Muscle layer of colon (tissue), 2 donors: ENCODE measurements at regions not wholly inside any gene's neighbourhood (a gene's known extent, or its start where the extent isn't known, plus 50 kb on each side); places are given as distances from the start of the nearest gene placed in this dataset.
"Not testable (repeated sequence)": the region's sequence is repeated elsewhere in the genome, so short reads cannot be mapped to it uniquely, and the experiment has no call there.

Experiments
- H3K27ac ChIP-seq: one replicate; pipeline ENCODE4 v1.7.0; 2013; ENCODE audit warnings: low read depth, mild to moderate bottlenecking, low read length, moderate library complexity
- H3K27me3 ChIP-seq, 2 donors: one replicate each; pipeline ENCODE4 v1.7.0; 2013; ENCODE audit warnings: low read length in 2 of 2, mild to moderate bottlenecking in 2 of 2; ENCODE audit not compliant: insufficient read depth in 2 of 2, control insufficient read depth in 1 of 2
- H3K36me3 ChIP-seq: one replicate; pipeline ENCODE4 v1.7.0; 2013; ENCODE audit warnings: mild to moderate bottlenecking, low read length; ENCODE audit not compliant: insufficient read depth
- H3K4me1 ChIP-seq: one replicate; pipeline ENCODE4 v1.7.0; 2013; ENCODE audit warnings: mild to moderate bottlenecking, low read length; ENCODE audit not compliant: insufficient read depth
- H3K4me3 ChIP-seq, 2 donors: one replicate each; pipeline ENCODE4 v1.7.0; 2013; ENCODE audit warnings: low read length in 2 of 2, low read depth in 1 of 2, mild to moderate bottlenecking in 1 of 2, moderate library complexity in 1 of 2
- H3K9ac ChIP-seq: one replicate; pipeline ENCODE4 v1.7.0; 2013; ENCODE audit warnings: low read length
- H3K9me3 ChIP-seq: one replicate; pipeline ENCODE4 v1.7.0; 2013; ENCODE audit warnings: mild to moderate bottlenecking, low read length
- donor health status: abdominal sarcoma.
- donor health status: Adenocarcinoma of cecum.

DNA sequence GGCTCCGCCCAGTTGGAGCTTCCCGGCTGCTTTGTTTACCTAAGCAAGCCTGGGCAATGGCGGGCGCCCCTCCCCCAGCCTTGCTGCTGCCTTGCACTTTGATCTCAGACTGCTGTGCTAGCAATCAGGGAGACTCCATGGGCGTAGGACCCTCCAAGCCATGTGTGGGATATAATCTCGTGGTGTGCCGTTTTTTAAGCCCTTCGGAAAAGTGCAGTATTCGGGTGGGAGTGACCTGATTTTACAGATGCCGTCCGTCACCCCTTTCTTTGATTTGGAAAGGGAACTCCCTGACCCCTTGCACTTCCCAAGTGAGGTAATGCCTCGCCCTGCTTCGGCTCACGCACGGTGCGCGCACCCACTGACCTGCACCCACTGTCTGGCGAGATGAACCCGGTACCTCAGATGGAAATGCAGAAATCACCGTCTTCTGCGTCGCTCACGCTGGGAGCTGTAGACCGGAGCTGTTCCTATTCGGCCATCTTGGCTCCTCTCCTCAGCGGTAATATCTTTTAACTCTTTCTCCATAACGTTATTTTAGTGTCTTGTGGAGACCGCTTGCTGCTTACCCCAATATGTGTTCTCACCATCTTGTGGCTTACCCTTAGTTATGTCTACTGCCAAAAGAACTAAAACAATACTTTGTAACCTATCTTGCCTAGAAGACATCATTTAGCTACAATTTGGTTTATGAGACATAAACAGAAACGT lies 328.7 kb upstream of the EPHA5 start:
- not testable (repeated sequence) for H3K27me3 ChIP-seq, H3K4me1 ChIP-seq, H3K9me3 ChIP-seq, H3K4me3 ChIP-seq, H3K27ac ChIP-seq, H3K36me3 ChIP-seq, H3K9ac ChIP-seq

DNA sequence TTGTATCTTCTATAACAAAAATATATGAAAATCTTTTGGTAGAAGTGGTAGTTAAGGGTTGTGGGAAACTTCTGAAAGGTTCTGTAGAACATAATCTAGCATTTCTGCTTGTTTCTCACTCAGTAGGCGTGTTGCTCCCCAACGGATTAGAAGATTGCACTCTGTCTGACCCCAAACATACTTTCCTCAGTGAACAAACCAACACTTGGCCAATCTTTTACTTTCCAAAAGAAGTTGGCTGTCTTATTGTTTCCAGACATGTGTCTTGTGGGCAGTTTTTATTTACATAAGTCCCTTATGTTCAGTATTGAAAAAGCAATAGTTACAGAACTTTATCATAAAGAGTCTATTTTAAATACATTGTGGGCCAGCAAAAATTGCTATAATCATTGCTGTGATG lies 312.8 kb upstream of the EPHA5 start:
- Histone ChIP-seq H3K4me3 (no peak overlapping the region), H3K4me1 (no peaks in the 10 kb centered on the region), H3K36me3 (no peaks in the 10 kb centered on the region), H3K9ac (no peak overlapping the region), H3K27ac (no peak overlapping the region), H3K27me3 (no peaks in the 10 kb centered on the region), H3K9me3 (no peaks in the 10 kb centered on the region)

DNA sequence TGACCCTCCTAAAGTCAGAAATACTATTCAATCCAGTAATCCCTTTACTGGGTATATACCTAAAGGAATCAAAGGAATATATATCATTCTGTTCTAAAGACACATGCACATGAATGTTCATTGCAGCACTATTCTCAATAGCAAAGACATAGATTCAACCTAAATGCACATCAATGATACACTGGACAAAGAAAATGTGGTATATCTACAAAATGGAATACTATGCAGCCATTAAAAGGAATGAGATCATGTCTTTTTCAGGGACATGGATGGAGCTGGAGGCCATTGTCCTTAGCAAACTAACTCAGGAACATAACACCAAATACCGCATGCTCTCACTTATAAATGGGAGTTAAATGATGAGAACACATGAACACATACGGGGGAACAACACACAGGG lies 306.0 kb upstream of the EPHA5 start:
- Histone ChIP-seq H3K4me3 (no peak overlapping the region), H3K4me1 (no peaks in the 10 kb centered on the region), H3K27me3 (no peaks in the 10 kb centered on the region), H3K9ac (no peak overlapping the region), H3K9me3 (no peaks in the 10 kb centered on the region), H3K36me3 (no peaks in the 10 kb centered on the region), H3K27ac (no peak overlapping the region)

DNA sequence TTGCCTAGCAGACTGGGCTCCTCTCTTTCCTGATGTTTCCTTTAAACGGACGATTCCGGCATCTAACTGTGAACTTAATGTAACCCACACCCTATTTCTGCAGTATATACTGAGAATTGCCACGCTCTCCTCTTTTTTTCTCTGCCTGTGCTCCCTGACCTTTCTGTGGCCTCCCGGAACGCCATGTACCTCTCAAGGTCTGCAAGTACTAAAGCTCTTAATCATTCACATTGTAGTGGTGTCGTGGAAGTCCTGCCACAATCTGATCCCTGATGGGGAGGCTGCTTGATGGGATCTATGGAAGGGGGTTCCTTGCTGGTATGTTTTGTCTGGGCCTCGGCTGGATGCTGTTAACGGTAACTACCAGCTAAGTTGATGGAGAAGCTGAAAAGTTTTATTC lies 302.9 kb upstream of the EPHA5 start:
- Histone ChIP-seq H3K9ac (no peak overlapping the region), H3K4me1 (no peaks in the 10 kb centered on the region), H3K4me3 (no peak overlapping the region), H3K27me3 (no peaks in the 10 kb centered on the region), H3K36me3 (no peaks in the 10 kb centered on the region), H3K27ac (no peak overlapping the region), H3K9me3 (no peaks in the 10 kb centered on the region)

DNA sequence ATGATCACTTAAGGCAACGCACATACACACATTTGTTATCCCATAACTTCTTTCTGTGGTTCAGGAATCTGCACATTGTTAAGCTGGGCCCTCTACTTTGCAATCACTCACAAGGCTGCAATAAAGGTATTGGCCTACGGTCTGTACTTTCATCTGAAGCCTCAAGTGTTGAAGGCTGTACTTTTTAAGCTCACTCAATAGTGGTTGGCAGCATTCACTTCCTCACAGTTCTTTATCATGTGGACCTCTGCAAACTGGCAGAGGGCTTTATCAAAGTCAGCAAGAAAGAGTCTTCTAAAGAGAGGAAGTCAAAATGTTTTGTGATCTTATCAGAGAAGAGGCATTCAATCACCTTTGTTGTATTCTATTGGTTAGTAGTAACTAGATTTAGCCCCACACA lies 301.4 kb upstream of the EPHA5 start:
- Histone ChIP-seq H3K36me3 (no peaks in the 10 kb centered on the region), H3K9me3 (no peaks in the 10 kb centered on the region), H3K4me3 (no peak overlapping the region), H3K27me3 (no peaks in the 10 kb centered on the region), H3K9ac (no peak overlapping the region), H3K4me1 (no peaks in the 10 kb centered on the region), H3K27ac (no peak overlapping the region)

DNA sequence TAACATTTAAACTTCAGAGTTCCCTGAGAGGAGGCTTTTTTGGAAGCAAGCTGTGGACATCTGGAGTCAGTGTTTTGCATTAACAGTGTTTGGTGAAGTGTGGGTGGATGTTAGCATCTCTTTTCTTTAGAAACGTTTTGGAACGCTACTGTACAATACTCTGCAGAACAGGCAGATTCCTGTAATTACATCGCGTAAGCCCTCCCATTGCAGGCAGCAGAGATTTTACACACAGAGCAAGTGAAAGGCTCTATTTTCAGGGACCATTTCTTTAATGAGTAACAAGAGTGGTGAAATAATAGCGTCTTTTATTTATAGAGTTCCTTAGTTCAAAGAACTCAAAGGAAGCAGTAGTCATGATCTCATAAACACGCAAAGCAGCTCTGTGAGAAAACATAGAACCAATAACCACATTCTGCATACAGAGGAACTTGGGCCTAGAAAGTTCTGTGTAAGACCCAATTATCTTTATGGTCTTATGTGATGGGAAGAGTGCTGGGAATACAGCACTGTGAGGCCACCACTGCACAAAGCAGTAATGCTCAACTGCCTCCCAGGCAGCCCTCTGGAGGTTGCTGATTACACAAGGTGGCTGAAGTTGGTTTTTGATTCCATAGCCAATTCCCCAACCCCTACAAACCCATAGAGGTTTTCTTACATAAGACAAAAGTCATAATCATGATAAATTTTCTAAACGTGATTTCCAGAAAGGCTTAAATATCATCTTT lies 298.7 kb upstream of the EPHA5 start:
- H3K27me3 ChIP-seq: no peaks in the 10 kb centered on the region
- H3K4me1 ChIP-seq: no peaks in the 10 kb centered on the region
- H3K9me3 ChIP-seq: no peaks in the 10 kb centered on the region
- no peak overlapping the region for H3K9ac ChIP-seq
- H3K4me3 ChIP-seq: no peak overlapping the region
- H3K36me3 ChIP-seq: no peaks in the 10 kb centered on the region
- no peak overlapping the region for H3K27ac ChIP-seq

DNA sequence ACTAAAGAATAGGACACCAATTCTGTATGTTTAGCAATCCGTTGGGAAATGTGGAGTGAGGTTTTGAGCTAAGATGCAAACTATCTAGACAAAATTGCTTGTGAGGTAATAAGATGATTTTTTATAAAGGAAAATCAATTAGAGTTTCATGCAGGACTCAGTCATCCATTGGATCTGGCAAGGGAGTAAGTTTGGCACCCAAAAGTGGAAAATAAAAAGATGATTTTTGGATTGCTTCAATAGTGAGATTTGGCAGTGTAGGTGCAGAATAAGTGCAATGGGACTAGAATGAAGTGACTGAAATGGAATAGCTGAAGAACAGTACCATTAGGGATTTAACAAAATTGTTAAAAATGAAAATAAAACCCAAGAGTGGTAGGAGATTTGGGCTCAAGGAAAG lies 290.5 kb upstream of the EPHA5 start:
- Histone ChIP-seq H3K27ac (no peak overlapping the region), H3K9ac (no peak overlapping the region), H3K36me3 (no peaks in the 10 kb centered on the region), H3K27me3 (no peaks in the 10 kb centered on the region), H3K4me1 (no peaks in the 10 kb centered on the region), H3K4me3 (no peak overlapping the region), H3K9me3 (no peaks in the 10 kb centered on the region)

DNA sequence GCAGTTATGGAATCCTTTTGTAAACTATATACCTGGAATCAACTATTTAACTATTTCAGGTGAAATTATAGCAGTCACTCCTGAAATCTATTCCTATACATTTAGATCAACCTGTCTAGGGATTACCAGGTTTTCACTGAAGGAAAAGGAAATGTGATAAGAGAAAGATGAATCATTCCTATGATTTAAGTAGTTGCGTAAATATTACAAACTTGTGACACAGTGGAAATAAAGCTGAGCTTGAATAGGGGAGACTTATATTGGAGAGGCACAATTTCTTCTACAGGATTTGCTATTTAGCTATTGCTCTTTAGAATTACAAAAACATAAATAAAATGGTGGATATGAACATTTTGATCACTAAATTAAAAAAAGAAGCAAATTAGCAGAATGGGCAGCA lies 284.1 kb upstream of the EPHA5 start:
- Histone ChIP-seq H3K27me3 (no peaks in the 10 kb centered on the region), H3K36me3 (no peaks in the 10 kb centered on the region), H3K4me3 (no peak overlapping the region), H3K9ac (no peak overlapping the region), H3K27ac (no peak overlapping the region), H3K4me1 (no peaks in the 10 kb centered on the region), H3K9me3 (no peaks in the 10 kb centered on the region)

DNA sequence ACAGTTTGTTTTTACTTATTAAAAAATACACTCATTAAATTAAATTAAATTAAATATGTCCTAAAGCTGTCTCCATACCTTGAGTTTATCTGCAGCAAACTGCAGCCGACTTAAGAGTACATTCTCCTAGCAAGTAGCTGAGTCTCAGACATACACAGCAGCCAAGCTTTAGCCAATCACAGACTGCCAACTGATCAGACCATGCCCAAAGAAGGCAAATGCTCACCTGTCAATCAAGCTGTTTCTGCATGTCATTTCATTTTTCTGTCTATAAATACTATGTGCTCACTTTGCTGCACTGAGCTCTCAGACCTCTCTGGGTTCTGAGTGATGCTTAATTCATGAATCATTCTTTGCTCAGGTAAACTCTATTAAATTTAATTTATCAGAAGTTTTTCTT lies 280.9 kb upstream of the EPHA5 start:
- Histone ChIP-seq H3K4me3 (no peak overlapping the region), H3K27me3 (no peaks in the 10 kb centered on the region), H3K9ac (no peak overlapping the region), H3K9me3 (no peaks in the 10 kb centered on the region), H3K27ac (no peak overlapping the region), H3K36me3 (no peaks in the 10 kb centered on the region), H3K4me1 (no peaks in the 10 kb centered on the region)

DNA sequence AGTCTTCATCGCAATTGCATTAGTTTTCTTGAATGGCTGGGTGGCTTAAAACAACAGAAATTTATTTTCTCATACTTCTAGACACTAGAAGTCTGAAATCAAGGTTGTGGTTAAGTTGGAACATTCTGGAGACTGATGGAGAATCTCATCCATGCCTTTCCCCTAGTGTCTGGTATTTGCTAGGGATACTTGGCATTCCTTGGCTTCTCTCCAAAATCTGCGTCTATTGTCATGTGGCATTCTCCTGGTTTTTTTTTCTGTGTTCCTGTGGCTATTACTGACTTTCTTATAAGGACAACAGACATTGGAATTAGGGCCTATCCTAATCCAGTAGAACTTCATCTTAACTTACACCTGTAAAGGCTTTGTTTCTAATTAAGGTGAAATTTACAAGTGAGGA lies 272.8 kb upstream of the EPHA5 start:
- no peaks in the 10 kb centered on the region for H3K9me3 ChIP-seq
- no peaks in the 10 kb centered on the region for H3K36me3 ChIP-seq
- H3K4me3 ChIP-seq: no peak overlapping the region
- H3K9ac ChIP-seq: no peak overlapping the region
- H3K4me1 ChIP-seq: no peaks in the 10 kb centered on the region
- no peak overlapping the region for H3K27ac ChIP-seq
- H3K27me3 ChIP-seq: no peaks in the 10 kb centered on the region

DNA sequence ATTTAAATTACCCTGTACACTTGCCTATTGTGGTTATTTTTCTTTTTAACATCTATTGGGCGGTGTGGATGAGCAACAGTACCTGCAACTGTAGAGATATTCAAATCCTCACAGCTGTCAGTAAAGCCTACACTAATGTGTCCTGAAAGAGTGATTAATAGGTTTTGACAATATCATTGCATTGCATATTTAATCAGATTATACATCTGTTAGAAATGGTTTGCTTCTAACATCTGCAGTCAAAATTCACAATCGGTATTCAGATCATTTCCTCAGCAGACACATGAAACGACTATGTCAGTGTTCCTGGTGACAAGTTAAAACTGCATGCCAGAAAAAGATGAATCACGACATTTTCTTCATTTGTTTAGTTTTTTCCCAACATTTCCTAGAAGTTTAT lies 254.6 kb upstream of the EPHA5 start:
- Histone ChIP-seq H3K27me3 (no peaks in the 10 kb centered on the region), H3K4me1 (no peaks in the 10 kb centered on the region), H3K36me3 (no peaks in the 10 kb centered on the region), H3K9me3 (no peaks in the 10 kb centered on the region), H3K27ac (no peak overlapping the region), H3K9ac (no peak overlapping the region), H3K4me3 (no peak overlapping the region)

DNA sequence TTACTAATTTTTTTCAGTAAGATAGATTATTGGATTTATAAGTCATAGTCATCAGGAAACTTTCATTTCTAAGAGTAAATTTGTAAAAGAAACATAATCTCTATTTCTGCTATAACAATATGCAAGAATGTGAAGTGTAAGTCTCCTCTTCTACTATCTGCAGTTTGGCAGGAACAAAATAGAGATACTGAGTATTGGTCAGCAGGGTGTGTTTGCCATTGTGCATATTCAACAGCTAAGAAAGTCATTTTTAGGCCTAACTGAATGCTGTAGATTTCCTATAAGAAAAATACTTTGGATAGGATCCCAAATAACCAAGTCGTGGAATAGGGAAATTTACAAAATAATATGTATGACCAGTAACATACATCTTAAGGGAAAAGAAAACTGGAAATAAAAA lies 253.3 kb upstream of the EPHA5 start:
- no peaks in the 10 kb centered on the region for H3K27me3 ChIP-seq
- H3K9ac ChIP-seq: no peak overlapping the region
- no peak overlapping the region for H3K4me3 ChIP-seq
- no peaks in the 10 kb centered on the region for H3K36me3 ChIP-seq
- H3K4me1 ChIP-seq: no peaks in the 10 kb centered on the region
- H3K27ac ChIP-seq: no peak overlapping the region
- H3K9me3 ChIP-seq: no peaks in the 10 kb centered on the region
